Esophagus muscularis mucosa (tissue), 4 donors: ENCODE measurements at regions not wholly inside any gene's neighbourhood (a gene's known extent, or its start where the extent isn't known, plus 50 kb on each side); places are given as distances from the start of the nearest gene placed in this dataset.

Experiments
- EP300 ChIP-seq: sonication (generic); formaldehyde crosslinking; IDR thresholded peaks from one replicate; pipeline ENCODE4 v1.6.1; 2017; ENCODE audit warnings: antibody characterized with exemption
- POLR2A ChIP-seq: fragments of 450-650 bp; IDR thresholded peaks from one replicate; pipeline ENCODE4 v1.6.1; 2017; ENCODE audit warnings: antibody characterized with exemption, moderate library complexity, mild to moderate bottlenecking, low read depth
- POLR2AphosphoS5 ChIP-seq, 2 donors: sonication (generic); formaldehyde crosslinking; IDR thresholded peaks; one replicate each; pipeline ENCODE4 v1.6.1; 2017; ENCODE audit warnings: antibody characterized with exemption in 2 of 2
- TF ChIP-seq, protein P1 (sequence below), 3 experiments: fragments of 200-600 bp in 2 of 3; fragments of 450-650 bp in 1 of 3; sonication (generic) in 2 of 3; IDR thresholded peaks; one replicate each; pipeline ENCODE4 v1.5.1; 2017 to 2019; ENCODE audit warnings: antibody characterized with exemption in 3 of 3, mild to moderate bottlenecking in 2 of 3, moderate library complexity in 1 of 3

GRCh38 chr15:38890194-38890593, 325.6 kb upstream of the RASGRP1 start:
- TF ChIP-seq POLR2A (no peak), POLR2AphosphoS5 (IDR thresholded peaks at IDR 0.05) (no peak), EP300 (no peak)
- TF ChIP-seq, protein P1, sequence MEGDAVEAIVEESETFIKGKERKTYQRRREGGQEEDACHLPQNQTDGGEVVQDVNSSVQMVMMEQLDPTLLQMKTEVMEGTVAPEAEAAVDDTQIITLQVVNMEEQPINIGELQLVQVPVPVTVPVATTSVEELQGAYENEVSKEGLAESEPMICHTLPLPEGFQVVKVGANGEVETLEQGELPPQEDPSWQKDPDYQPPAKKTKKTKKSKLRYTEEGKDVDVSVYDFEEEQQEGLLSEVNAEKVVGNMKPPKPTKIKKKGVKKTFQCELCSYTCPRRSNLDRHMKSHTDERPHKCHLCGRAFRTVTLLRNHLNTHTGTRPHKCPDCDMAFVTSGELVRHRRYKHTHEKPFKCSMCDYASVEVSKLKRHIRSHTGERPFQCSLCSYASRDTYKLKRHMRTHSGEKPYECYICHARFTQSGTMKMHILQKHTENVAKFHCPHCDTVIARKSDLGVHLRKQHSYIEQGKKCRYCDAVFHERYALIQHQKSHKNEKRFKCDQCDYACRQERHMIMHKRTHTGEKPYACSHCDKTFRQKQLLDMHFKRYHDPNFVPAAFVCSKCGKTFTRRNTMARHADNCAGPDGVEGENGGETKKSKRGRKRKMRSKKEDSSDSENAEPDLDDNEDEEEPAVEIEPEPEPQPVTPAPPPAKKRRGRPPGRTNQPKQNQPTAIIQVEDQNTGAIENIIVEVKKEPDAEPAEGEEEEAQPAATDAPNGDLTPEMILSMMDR (IDR thresholded peaks at IDR 0.05), result no peak
